CD14-positive monocyte (primary cell): ENCODE measurements at regions not wholly inside any gene's neighbourhood (a gene's known extent, or its start where the extent isn't known, plus 50 kb on each side); places are given as distances from the start of the nearest gene placed in this dataset.

Experiments
- DNase-seq, 3 donors: peaks; one replicate each; pipeline ENCODE4 v3.0.0-alpha.2; 2011 to 2022
- H2AFZ ChIP-seq: 2 replicates; pipeline ENCODE4 v1.6.0; 2012; ENCODE audit warnings: mild to moderate bottlenecking, low read depth, low read length, inconsistent platforms; ENCODE audit not compliant: insufficient read depth, poor library complexity, severe bottlenecking
- H3K27ac ChIP-seq, 2 donors: 1 replicate in 1 of 2; 2 replicates in 1 of 2; pipeline ENCODE4 v1.5.1; 2012 to 2013; ENCODE audit warnings: low read length in 2 of 2, control low read depth in 1 of 2, inconsistent platforms in 1 of 2, low read depth in 1 of 2, mild to moderate bottlenecking in 1 of 2
- H3K27me3 ChIP-seq, 2 donors: one replicate each; pipeline versions ENCODE4 v1.6.0 to v1.6.1; 2011 to 2013; ENCODE audit warnings: low read length in 2 of 2; ENCODE audit not compliant: control insufficient read depth in 2 of 2, insufficient read depth in 2 of 2
- H3K36me3 ChIP-seq, 2 donors: replicated peaks in 1 of 2; 1 replicate in 1 of 2; 2 replicates in 1 of 2; pipeline versions ENCODE4 v1.5.1 to v1.6.1; 2012 to 2013; ENCODE audit warnings: low read length in 2 of 2, control low read depth in 1 of 2, inconsistent platforms in 1 of 2, mild to moderate bottlenecking in 1 of 2; ENCODE audit not compliant: insufficient read depth in 2 of 2, control insufficient read depth in 1 of 2
- H3K4me1 ChIP-seq, 2 donors: 1 replicate in 1 of 2; 2 replicates in 1 of 2; pipeline versions ENCODE4 v1.5.1 to v1.6.1; 2012 to 2013; ENCODE audit warnings: low read length in 2 of 2, control low read depth in 1 of 2, inconsistent platforms in 1 of 2, mild to moderate bottlenecking in 1 of 2, moderate library complexity in 1 of 2; ENCODE audit not compliant: insufficient read depth in 2 of 2, control insufficient read depth in 1 of 2
- H3K4me2 ChIP-seq: replicated peaks from 2 replicates; pipeline ENCODE3; 2012; ENCODE audit warnings: low read length, moderate library complexity, mild to moderate bottlenecking; ENCODE audit not compliant: poor library complexity, severe bottlenecking; ENCODE audit errors: extremely low read depth
- H3K4me3 ChIP-seq, 3 experiments: fragments of 200-600 bp in 1 of 3; sonication (generic) in 1 of 3; replicated peaks in 1 of 3; 1 replicate in 2 of 3; 2 replicates in 1 of 3; pipeline ENCODE4 v1.5.1; 2011 to 2013; ENCODE audit warnings: low read length in 3 of 3, mild to moderate bottlenecking in 3 of 3, control low read depth in 2 of 3, low read depth in 2 of 3, inconsistent platforms in 1 of 3, moderate library complexity in 1 of 3
- H3K79me2 ChIP-seq: 2 replicates; pipeline ENCODE4 v1.6.0; 2012; ENCODE audit warnings: mild to moderate bottlenecking, control low read depth, inconsistent platforms, low read length, moderate library complexity; ENCODE audit not compliant: insufficient read depth
- H3K9ac ChIP-seq: 2 replicates; pipeline ENCODE4 v1.6.0; 2017; ENCODE audit warnings: low read length, mild to moderate bottlenecking; ENCODE audit not compliant: insufficient read depth, poor library complexity, severe bottlenecking
- H3K9me3 ChIP-seq, 2 donors: replicated peaks in 1 of 2; 1 replicate in 1 of 2; 2 replicates in 1 of 2; pipeline versions ENCODE4 v1.5.1 to v1.6.1; 2012 to 2013; ENCODE audit warnings: low read length in 2 of 2, control low read depth in 1 of 2; ENCODE audit not compliant: control insufficient read depth in 1 of 2, insufficient read depth in 1 of 2
- H4K20me1 ChIP-seq: 2 replicates; pipeline ENCODE4 v1.6.0; 2012; ENCODE audit warnings: mild to moderate bottlenecking, low read length, control low read depth, moderate library complexity; ENCODE audit not compliant: insufficient read depth
- H3K27ac Mint-ChIP-seq, 7 donors: one replicate each; pipeline ENCODE4 v1.8.0; 2020; ENCODE audit warnings: mild to moderate bottlenecking in 7 of 7, mixed read lengths in 7 of 7, moderate library complexity in 6 of 7, inconsistent platforms in 2 of 7
- H3K27me3 Mint-ChIP-seq, 3 donors: one replicate each; pipeline ENCODE4 v1.8.0; 2021 to 2022; ENCODE audit warnings: low read depth in 3 of 3, mild to moderate bottlenecking in 3 of 3, mixed read lengths in 3 of 3, moderate library complexity in 3 of 3, inconsistent platforms in 1 of 3
- H3K36me3 Mint-ChIP-seq, 2 donors: one replicate each; pipeline ENCODE4 v1.8.0; 2020; ENCODE audit warnings: mixed read lengths in 2 of 2, inconsistent platforms in 1 of 2, mild to moderate bottlenecking in 1 of 2
- H3K4me1 Mint-ChIP-seq: one replicate; pipeline ENCODE4 v1.8.0; 2020; ENCODE audit warnings: mild to moderate bottlenecking, mixed read lengths
- H3K4me3 Mint-ChIP-seq, 2 donors: one replicate each; pipeline ENCODE4 v1.8.0; 2020; ENCODE audit warnings: mild to moderate bottlenecking in 2 of 2, mixed read lengths in 2 of 2, moderate library complexity in 1 of 2
- H3K9me3 Mint-ChIP-seq, 7 donors: one replicate each; pipeline ENCODE4 v1.8.0; 2020 to 2022; ENCODE audit warnings: mixed read lengths in 7 of 7, mild to moderate bottlenecking in 6 of 7, moderate library complexity in 6 of 7, inconsistent platforms in 2 of 7
- WGBS: methylation state at CpG from one replicate; pipeline ENCODE4 v1.1.5; 2013; ENCODE audit warnings: missing lambda C conversion rate; ENCODE audit not compliant: insufficient coverage; 5-methylcytosine and 5-hydroxymethylcytosine counted together
- intact Hi-C, 2 donors: fragments of 100-400 bp; cut with micrococcal nuclease; formaldehyde crosslinking; loops; one replicate each; pipeline versions ENCODE4 v1.15.0 to v1.15.1; 2023
- TF ChIP-seq, protein P1 (sequence below): fragments of 200-600 bp; IDR thresholded peaks from one replicate; pipeline ENCODE4 v1.8.0; 2022; ENCODE audit warnings: antibody characterized with exemption, mild to moderate bottlenecking

DNA sequence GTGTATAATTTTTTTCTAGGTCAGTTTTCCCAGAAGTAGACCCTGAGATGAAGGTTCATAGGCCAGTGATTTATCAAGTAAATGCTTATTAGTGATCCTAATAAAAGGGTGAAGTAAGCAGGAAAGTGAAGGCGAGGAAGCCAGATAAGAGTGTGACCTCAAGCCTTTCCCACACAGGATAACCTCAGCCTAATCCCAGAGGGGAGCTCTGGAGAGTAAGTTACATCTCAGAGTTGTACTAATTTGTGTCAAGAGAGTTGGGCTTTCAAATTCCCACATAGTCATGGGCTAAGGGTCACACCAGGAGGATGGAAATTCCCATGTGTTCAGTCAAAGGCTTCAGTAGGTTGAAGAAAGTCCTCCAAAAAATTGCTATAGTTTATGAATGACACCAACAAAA, 191.4 kb downstream of the ADGRA3 start:
- peaks cover 0 to 3% (median 0%) of the 10 kb centered on the region in 3 donors for H3K27me3 Mint-ChIP-seq
- intact Hi-C loops = no loop called here

DNA sequence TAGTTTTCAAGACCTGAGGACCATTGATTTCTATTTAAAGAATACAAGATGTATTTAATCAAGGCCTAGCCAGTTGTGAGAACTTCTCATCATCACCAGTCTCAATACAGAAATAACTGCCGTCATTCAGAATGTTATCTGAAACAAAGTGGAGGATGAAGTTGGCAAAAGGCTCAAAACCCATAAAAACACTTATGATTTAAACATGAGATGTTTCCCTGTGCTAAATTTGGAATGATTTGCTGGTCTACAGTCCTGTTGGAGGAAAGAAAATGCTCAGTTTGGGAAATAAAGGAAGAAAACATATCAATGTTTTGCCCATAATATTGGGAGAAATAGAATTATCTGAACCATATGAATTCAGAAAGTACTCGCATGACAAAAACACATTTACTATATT, 192.2 kb downstream of the ADGRA3 start:
- Histone ChIP-seq H3K4me3 (no peak overlapping the region), H4K20me1 (no peaks in the 10 kb centered on the region), H3K27ac (no peak overlapping the region), H3K9me3 (no peaks in the 10 kb centered on the region), H3K4me2 (no peak overlapping the region), H3K36me3 (no peaks in the 10 kb centered on the region), H3K27me3 (no peaks in the 10 kb centered on the region), H3K79me2 (no peaks in the 10 kb centered on the region), H2AFZ (no peak overlapping the region), H3K4me1 (no peaks in the 10 kb centered on the region), H3K9ac (no peak overlapping the region)
- intact Hi-C loops = no loop called here
- no peak overlapping the region for H3K4me3 Mint-ChIP-seq
- H3K27me3 Mint-ChIP-seq = peaks cover 0 to 3% (median 0%) of the 10 kb centered on the region in 3 donors
- H3K4me1 Mint-ChIP-seq = no peaks in the 10 kb centered on the region
- no peak for DNase-seq
- no peak overlapping the region for H3K27ac Mint-ChIP-seq
- peaks cover 0 to 3% (median 0%) of the 10 kb centered on the region in 7 donors for H3K9me3 Mint-ChIP-seq
- no peaks in the 10 kb centered on the region for H3K36me3 Mint-ChIP-seq
- TF ChIP-seq, protein P1, sequence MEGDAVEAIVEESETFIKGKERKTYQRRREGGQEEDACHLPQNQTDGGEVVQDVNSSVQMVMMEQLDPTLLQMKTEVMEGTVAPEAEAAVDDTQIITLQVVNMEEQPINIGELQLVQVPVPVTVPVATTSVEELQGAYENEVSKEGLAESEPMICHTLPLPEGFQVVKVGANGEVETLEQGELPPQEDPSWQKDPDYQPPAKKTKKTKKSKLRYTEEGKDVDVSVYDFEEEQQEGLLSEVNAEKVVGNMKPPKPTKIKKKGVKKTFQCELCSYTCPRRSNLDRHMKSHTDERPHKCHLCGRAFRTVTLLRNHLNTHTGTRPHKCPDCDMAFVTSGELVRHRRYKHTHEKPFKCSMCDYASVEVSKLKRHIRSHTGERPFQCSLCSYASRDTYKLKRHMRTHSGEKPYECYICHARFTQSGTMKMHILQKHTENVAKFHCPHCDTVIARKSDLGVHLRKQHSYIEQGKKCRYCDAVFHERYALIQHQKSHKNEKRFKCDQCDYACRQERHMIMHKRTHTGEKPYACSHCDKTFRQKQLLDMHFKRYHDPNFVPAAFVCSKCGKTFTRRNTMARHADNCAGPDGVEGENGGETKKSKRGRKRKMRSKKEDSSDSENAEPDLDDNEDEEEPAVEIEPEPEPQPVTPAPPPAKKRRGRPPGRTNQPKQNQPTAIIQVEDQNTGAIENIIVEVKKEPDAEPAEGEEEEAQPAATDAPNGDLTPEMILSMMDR = no peak
- WGBS = no CpG with 5 or more reads among the region's 2 CpGs

More for the DNA sequence above, 191.4 kb downstream of the ADGRA3 start:
- H3K4me3 Mint-ChIP-seq = no peak overlapping the region
- Histone ChIP-seq H3K79me2 (no peaks in the 10 kb centered on the region), H4K20me1 (no peaks in the 10 kb centered on the region), H3K27me3 (no peaks in the 10 kb centered on the region), H2AFZ (no peak overlapping the region), H3K36me3 (no peaks in the 10 kb centered on the region), H3K9me3 (no peaks in the 10 kb centered on the region), H3K4me2 (no peak overlapping the region), H3K27ac (no peak overlapping the region), H3K4me1 (no peaks in the 10 kb centered on the region), H3K9ac (no peak overlapping the region), H3K4me3 (no peak overlapping the region)
- H3K4me1 Mint-ChIP-seq = no peaks in the 10 kb centered on the region
- no peak overlapping the region for H3K27ac Mint-ChIP-seq
- no peaks in the 10 kb centered on the region for H3K9me3 Mint-ChIP-seq
- DNase-seq = no peak
- H3K36me3 Mint-ChIP-seq = no peaks in the 10 kb centered on the region
- WGBS = no CpG with 5 or more reads among the region's 1 CpG
- TF ChIP-seq, protein P1 = no peak
